A549 (cell line): ENCODE measurements at regions not wholly inside any gene's neighbourhood (a gene's known extent, or its start where the extent isn't known, plus 50 kb on each side); places are given as distances from the start of the nearest gene placed in this dataset.

Experiments
- CTCF ChIP-seq: fragments of >200 bp; sonication (Bioruptor Twin); formaldehyde crosslinking; IDR thresholded peaks from 3 replicates; pipeline ENCODE4 v1.5.1; 2016
- KDM1A ChIP-seq: fragments of 200-600 bp; sonication (generic); IDR thresholded peaks from 2 replicates; pipeline ENCODE4 v1.6.1; 2016; ENCODE audit warnings: low read depth, mild to moderate bottlenecking
- MAZ ChIP-seq: fragments of 150-350 bp; IDR thresholded peaks from 2 replicates; pipeline ENCODE4 v1.6.1; 2014; ENCODE audit warnings: antibody characterized with exemption, low read depth, low read length, borderline replicate concordance
- POLR2A ChIP-seq: IDR thresholded peaks from 2 replicates; pipeline ENCODE4 v1.6.1; 2012; ENCODE audit warnings: mild to moderate bottlenecking, low read length
- SMC3 ChIP-seq: fragments of >200 bp; sonication (Bioruptor Twin); formaldehyde crosslinking; IDR thresholded peaks from 3 replicates; pipeline ENCODE4 v1.6.1; 2018; ENCODE audit warnings: inconsistent platforms
- ZSCAN20 ChIP-seq: fragments of 250-450 bp; sonication (Bioruptor Pico); IDR thresholded peaks from 2 replicates; pipeline ENCODE4 v1.8.0; 2022; ENCODE audit warnings: mild to moderate bottlenecking, moderate library complexity

GRCh38 chr6:98433325-98434056 lies 400.9 kb upstream of the POU3F2 start:
- TF ChIP-seq CTCF, result no peak
- no peak for TF ChIP-seq SMC3
- TF ChIP-seq KDM1A, result no peak
- no peak for TF ChIP-seq ZSCAN20 (CRISPR knock-in tag)
- TF ChIP-seq MAZ, result no peak
- no peak for TF ChIP-seq POLR2A
